HG03108 (cell line): ENCODE measurements at regions not wholly inside any gene's neighbourhood (a gene's known extent, or its start where the extent isn't known, plus 50 kb on each side); places are given as distances from the start of the nearest gene placed in this dataset.
A peak's percentile ranks its signal among the peaks of the same experiment; 100 is the strongest.

ENCODE experiments used
- ATAC-seq: cut with Tn5 transposase; IDR thresholded peaks from one replicate; pipeline ENCODE4 v1.9.1; 2021; ENCODE audit warnings: moderate library complexity; ENCODE audit not compliant: unreplicated experiment

DNA sequence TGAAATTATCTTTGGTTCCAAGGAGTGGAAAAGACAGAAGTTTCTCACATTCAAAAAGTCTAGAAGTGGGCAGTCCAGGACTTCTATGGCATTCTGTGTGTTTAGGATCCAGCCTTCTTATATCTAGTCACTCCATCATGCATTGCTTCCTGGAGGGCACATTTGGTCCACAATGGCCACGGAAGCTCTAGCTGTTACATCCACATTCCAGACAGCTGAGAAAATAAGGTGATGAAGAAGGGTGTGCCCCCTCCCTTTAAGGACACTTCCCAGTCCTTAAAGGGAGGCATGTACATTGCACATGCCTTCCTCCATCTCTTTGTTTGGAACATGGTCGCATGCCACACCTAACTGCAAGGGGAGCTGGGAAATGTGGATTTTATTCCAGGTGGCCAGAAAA, 59.9 kb upstream of the BZW1 start:
- ATAC-seq = no peak

DNA sequence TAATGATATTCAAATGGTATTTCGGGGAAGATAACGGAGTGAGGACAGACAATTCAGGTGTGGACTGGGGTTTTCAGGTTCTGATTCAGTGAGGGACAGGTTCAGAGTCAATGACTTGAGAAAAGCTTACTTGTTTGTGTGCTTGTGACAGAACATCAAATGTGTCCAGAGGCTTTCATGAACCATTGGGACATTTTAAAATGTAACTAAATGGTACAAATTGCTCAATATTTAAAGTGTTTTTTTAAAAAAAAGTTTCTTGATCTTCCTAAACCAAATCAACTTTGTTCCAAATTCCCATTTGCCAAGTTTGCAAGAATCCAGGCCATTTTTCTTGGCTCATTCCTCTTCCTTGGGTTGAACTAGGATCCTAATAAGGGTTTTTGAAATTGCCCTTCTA, 59.4 kb upstream of the BZW1 start:
- ATAC-seq = no peak

DNA sequence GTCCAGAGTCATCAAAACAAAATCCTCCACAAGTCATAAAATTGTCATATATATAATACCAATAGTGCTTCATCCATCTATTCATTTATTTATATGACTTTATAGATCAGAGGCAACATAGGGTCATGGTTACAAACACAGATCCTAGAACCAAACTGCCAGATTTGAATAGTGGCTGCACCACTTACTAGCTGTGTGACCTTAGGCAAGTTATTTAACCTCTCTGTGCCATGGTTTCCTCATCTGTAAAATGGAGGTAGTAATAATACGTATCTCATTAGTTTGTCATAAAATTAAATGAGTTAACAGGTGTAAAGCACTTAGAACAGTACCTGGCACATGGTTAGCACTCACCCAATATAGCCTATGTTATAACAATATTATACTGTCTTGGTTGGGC, 58.9 kb upstream of the BZW1 start:
- no peak for ATAC-seq

DNA sequence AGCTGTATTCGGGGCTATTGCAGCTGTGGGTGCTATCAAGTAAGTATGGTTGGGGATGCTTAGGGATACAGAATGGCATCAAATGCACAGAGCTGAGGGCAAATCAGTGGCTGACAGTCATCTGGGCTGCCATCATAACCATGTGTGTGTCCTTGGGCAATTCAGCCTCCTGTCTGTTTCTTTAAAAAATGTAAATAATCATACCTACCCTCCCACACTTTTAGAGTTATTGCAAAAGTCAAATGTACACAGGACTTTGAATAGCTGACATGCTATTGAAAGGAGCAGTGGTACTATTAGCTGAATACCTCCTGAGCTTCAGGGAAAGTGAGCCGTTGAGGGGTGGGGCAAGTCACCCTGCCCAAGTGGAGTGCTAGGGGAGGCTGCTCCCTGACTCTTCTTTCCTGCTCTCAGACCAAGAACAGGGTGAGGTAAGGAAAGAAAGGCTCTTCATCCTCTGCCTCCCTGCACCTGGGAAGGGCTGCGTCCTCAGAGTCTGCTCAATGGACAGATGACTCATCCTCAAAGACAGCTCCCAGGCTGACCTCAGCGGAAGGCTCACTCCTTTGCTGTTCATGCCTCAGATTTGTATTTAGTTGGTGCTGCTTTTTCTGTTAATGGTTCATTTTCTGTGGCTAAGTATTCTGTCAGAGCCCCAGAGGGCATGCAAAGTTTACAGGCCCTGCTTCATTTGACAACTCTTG, 54.9 kb upstream of the BZW1 start:
- ATAC-seq = peak; percentile 81

DNA sequence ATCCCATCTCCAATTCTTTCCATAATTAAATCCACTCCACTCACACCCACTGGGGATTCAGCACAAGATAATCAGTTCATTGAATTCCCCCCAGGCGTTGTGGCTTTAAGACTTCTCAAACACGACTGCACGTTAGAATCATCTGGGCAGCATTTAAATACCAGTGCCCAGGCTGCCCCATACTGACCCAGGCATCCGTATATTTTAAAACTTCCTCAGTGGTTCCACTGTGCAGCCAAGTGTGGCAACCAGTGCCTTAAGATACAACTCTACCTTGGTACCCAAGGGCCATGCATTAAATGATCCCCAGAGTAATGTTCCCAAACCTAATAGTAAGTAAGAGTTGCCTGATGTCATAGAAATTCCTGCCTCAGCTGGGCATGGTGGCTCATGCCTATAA, 54.3 kb upstream of the BZW1 start:
- peak; percentile 35 for ATAC-seq

DNA sequence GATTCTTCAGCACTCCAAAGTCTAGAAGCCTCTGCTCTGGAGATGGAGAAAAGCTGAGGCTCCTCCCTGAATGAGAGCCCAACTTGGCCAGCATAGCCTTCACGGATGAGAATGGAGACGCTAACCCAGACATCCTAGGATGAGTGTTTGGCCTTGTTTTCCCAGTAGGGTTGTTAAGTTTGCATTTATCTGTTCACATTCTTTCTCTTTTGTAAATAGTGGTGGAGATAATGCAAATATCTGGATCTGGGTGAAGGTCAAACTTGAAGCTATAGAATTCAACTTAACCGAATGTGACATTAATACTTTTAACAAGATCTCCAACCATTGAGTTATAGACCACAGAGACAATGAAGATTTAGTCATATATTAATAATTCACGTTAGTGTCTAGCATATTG, 53.4 kb upstream of the BZW1 start:
- ATAC-seq = no peak

DNA sequence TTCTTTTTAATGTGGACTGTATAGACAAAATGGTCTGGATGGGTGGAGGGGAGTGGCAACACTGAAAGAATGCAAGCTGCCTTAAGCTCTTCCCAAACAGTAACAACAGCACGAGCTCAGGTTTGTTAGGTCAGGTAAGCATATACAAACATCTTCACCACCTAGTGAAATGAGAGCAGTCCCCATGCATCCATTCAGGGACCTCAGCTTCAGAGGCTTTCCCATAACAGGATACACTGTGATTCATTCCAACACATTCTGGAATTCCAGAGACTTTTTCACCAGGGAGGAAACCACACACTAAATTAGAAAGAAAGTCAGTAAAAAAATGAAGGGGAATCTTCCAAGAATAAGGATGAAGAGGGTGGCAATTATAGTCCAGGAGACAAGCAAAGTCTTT, 50.4 kb upstream of the BZW1 start:
- no peak for ATAC-seq
